ENCODE measurements at regions not wholly inside any gene's neighbourhood (a gene's known extent, or its start where the extent isn't known, plus 50 kb on each side); places are given as distances from the start of the nearest gene placed in this dataset.

DNA sequence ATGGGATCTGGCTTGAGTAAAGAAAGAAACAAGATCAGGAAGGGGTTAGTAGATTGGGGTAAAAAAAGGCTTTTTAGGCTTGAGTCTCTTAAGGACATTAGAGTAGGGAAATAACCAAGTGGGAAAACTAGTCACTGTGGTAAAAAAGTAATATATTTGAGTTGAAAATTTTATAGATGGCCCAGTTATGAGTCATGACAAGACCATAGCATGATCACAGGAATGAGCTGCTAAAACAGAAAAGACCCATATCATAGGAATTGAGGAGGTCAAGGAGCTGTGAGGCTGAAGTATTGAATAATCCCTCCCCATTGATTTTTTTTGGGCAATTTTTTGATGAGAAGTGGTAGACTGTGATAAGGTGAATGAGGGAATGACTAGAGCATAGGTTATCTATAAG, 69.2 kb upstream of the TBC1D5 start:
- POLR2A ChIA-PET: no interaction called here
- Histone ChIP-seq H3K4me1 (ENCODE audit: control insufficient read depth in 2 of 2, insufficient read depth in 2 of 2, low read length in 2 of 2) (no peaks in the 10 kb centered on the region), H4K20me1 (ENCODE audit: control insufficient read depth, insufficient read depth, low read length, poor library complexity, severe bottlenecking) (no peaks in the 10 kb centered on the region), H3K4me2 (replicated peaks; ENCODE audit: low read depth, low read length, poor library complexity, severe bottlenecking) (no peak overlapping the region), H3K27me3 (replicated peaks in 1 of 4; ENCODE audit: control extremely low read depth in 1 of 4, control insufficient read depth in 3 of 4, insufficient read depth in 4 of 4, low read length in 3 of 4) (peaks cover 0 to 5% (median 0%) of the 10 kb centered on the region in 4 experiments), H3K79me2 (ENCODE audit: control insufficient read depth, insufficient read depth, low read length) (no peaks in the 10 kb centered on the region), H3K36me3 (replicated peaks in 1 of 2; ENCODE audit: control extremely low read depth in 1 of 2, control insufficient read depth in 1 of 2, extremely low read depth in 1 of 2, insufficient read depth in 2 of 2, low read length in 1 of 2) (no peaks in the 10 kb centered on the region), H2AFZ (ENCODE audit: insufficient read depth, low read depth, low read length, poor library complexity, severe bottlenecking) (no peak overlapping the region), H3K9ac (ENCODE audit: low read length) (no peak overlapping the region), H3K4me3 (ENCODE audit: control extremely low read depth in 1 of 5, extremely low read depth in 1 of 5, insufficient read depth in 1 of 5, low read depth in 2 of 5, low read length in 4 of 5) (no peak overlapping the region), H3K27ac (ENCODE audit: low read length in 2 of 2) (no peak overlapping the region), H3K9me3 (ENCODE audit: control extremely low read depth in 1 of 3, control insufficient read depth in 2 of 3, insufficient read depth in 1 of 3, low read length in 2 of 3) (no peaks in the 10 kb centered on the region)
- CTCF ChIA-PET: no interaction called here
- ATAC-seq (ENCODE audit: low read depth) (no peak), DNase-seq (no peak)
- no peaks in the 10 kb centered on the region for H3K9me3 Mint-ChIP-seq (ENCODE audit: insufficient read depth)
- intact Hi-C loops (cut with micrococcal nuclease): no loop called here
- H3K27me3 Mint-ChIP-seq: peaks cover 7% of the 10 kb centered on the region
- no peak overlapping the region for H3K4me3 Mint-ChIP-seq
- no peak for TF ChIP-seq EZH2 (IDR thresholded peaks at IDR 0.05; ENCODE audit: borderline replicate concordance, insufficient read depth, low read depth, low read length, poor library complexity, severe bottlenecking)
- TF ChIP-seq, protein P1, sequence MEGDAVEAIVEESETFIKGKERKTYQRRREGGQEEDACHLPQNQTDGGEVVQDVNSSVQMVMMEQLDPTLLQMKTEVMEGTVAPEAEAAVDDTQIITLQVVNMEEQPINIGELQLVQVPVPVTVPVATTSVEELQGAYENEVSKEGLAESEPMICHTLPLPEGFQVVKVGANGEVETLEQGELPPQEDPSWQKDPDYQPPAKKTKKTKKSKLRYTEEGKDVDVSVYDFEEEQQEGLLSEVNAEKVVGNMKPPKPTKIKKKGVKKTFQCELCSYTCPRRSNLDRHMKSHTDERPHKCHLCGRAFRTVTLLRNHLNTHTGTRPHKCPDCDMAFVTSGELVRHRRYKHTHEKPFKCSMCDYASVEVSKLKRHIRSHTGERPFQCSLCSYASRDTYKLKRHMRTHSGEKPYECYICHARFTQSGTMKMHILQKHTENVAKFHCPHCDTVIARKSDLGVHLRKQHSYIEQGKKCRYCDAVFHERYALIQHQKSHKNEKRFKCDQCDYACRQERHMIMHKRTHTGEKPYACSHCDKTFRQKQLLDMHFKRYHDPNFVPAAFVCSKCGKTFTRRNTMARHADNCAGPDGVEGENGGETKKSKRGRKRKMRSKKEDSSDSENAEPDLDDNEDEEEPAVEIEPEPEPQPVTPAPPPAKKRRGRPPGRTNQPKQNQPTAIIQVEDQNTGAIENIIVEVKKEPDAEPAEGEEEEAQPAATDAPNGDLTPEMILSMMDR (IDR thresholded peaks at IDR 0.05): no peak
- no peak overlapping the region for H3K27ac Mint-ChIP-seq
- no peaks in the 10 kb centered on the region for H3K4me1 Mint-ChIP-seq

DNA sequence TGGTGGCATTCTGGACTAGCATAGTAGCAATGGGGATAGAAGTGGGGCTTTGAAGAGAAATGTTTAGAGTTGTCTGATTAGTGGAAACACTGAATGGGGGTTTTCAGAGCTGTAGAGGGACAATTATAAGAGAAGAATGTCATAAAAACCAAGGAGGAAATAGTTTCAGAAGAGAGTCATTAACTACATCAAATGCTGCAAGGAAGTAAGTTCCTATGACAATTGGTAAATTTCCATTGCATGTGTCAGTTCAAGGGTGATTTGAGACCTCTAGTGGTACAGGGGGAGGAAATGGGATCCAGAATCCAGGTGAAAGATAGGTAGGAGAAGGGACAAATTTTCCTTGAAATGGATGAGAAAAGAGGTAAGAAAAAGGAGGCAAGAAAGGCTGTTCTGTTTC, 68.3 kb upstream of the TBC1D5 start:
- DNase-seq (no peak), ATAC-seq (ENCODE audit: low read depth) (no peak)
- Mint-ChIP-seq H3K27me3 (peaks cover 7% of the 10 kb centered on the region), H3K9me3 (ENCODE audit: insufficient read depth) (no peaks in the 10 kb centered on the region), H3K4me3 (no peak overlapping the region), H3K27ac (no peak overlapping the region), H3K4me1 (no peaks in the 10 kb centered on the region)
- Histone ChIP-seq H3K9ac (ENCODE audit: low read length) (no peak overlapping the region), H3K4me3 (ENCODE audit: control extremely low read depth in 1 of 5, extremely low read depth in 1 of 5, insufficient read depth in 1 of 5, low read depth in 2 of 5, low read length in 4 of 5) (no peak overlapping the region), H3K36me3 (replicated peaks in 1 of 2; ENCODE audit: control extremely low read depth in 1 of 2, control insufficient read depth in 1 of 2, extremely low read depth in 1 of 2, insufficient read depth in 2 of 2, low read length in 1 of 2) (no peaks in the 10 kb centered on the region), H4K20me1 (ENCODE audit: control insufficient read depth, insufficient read depth, low read length, poor library complexity, severe bottlenecking) (no peaks in the 10 kb centered on the region), H3K79me2 (ENCODE audit: control insufficient read depth, insufficient read depth, low read length) (no peaks in the 10 kb centered on the region), H3K4me2 (replicated peaks; ENCODE audit: low read depth, low read length, poor library complexity, severe bottlenecking) (no peak overlapping the region), H3K9me3 (ENCODE audit: control extremely low read depth in 1 of 3, control insufficient read depth in 2 of 3, insufficient read depth in 1 of 3, low read length in 2 of 3) (no peaks in the 10 kb centered on the region), H2AFZ (ENCODE audit: insufficient read depth, low read depth, low read length, poor library complexity, severe bottlenecking) (no peak overlapping the region), H3K27ac (ENCODE audit: low read length in 2 of 2) (no peak overlapping the region), H3K27me3 (replicated peaks in 1 of 4; ENCODE audit: control extremely low read depth in 1 of 4, control insufficient read depth in 3 of 4, insufficient read depth in 4 of 4, low read length in 3 of 4) (peaks cover 0 to 5% (median 0%) of the 10 kb centered on the region in 4 experiments), H3K4me1 (ENCODE audit: control insufficient read depth in 2 of 2, insufficient read depth in 2 of 2, low read length in 2 of 2) (no peaks in the 10 kb centered on the region)
- CTCF ChIA-PET: interaction anchor here (1.2 kb wide), 1 partner anchor 166 kb away, joined by 7 read pairs; no protein-coding TSS in a partner anchor
- intact Hi-C loops (cut with micrococcal nuclease): loop anchor here (1.0 kb wide), 1 partner anchor 165 kb away; no protein-coding TSS in a partner anchor
- POLR2A ChIA-PET: no interaction called here
- TF ChIP-seq, protein P1 (IDR thresholded peaks at IDR 0.05): peak; percentile 8
- TF ChIP-seq EZH2 (IDR thresholded peaks at IDR 0.05; ENCODE audit: borderline replicate concordance, insufficient read depth, low read depth, low read length, poor library complexity, severe bottlenecking): no peak

Measured in B cell (primary cell).